ENCODE measurements at regions not wholly inside any gene's neighbourhood (a gene's known extent, or its start where the extent isn't known, plus 50 kb on each side); places are given as distances from the start of the nearest gene placed in this dataset.

- Histone ChIP-seq H3K9me3 (ENCODE audit: control insufficient read depth in 1 of 2, insufficient read depth in 1 of 2, low read depth in 1 of 2, low read length in 2 of 2) (peaks cover 12 to 16% of the 10 kb centered on the region in 2 experiments; a peak in 2 of 4 replicates), H4K20me1 (ENCODE audit: insufficient read depth) (no peaks in the 10 kb centered on the region), H3K36me3 (ENCODE audit: control insufficient read depth in 1 of 2, insufficient read depth in 2 of 2, low read length in 2 of 2) (no peaks in the 10 kb centered on the region), H3K9ac (ENCODE audit: low read length) (no peak overlapping the region), H3K27ac (ENCODE audit: low read depth, low read length) (no peak overlapping the region), H3K27me3 (ENCODE audit: insufficient read depth, low read length) (no peaks in the 10 kb centered on the region), H3K4me3 (replicated peaks in 1 of 2; ENCODE audit: low read depth in 1 of 2, low read length in 2 of 2) (no peak overlapping the region), H3K4me2 (ENCODE audit: low read length) (no peak overlapping the region), H2AFZ (ENCODE audit: low read depth, low read length, poor library complexity, severe bottlenecking) (no peak overlapping the region), H3K9me2 (ENCODE audit: insufficient read depth) (no peaks in the 10 kb centered on the region), H3K79me2 (ENCODE audit: insufficient read depth, low read length) (no peaks in the 10 kb centered on the region), H3K4me1 (ENCODE audit: control insufficient read depth in 1 of 2, insufficient read depth in 2 of 2, low read length in 2 of 2) (no peaks in the 10 kb centered on the region)
- TF ChIP-seq RAD21 (IDR thresholded peaks at IDR 0.05; ENCODE audit: low read depth) (no peak), JUND (IDR thresholded peaks at IDR 0.05) (no peak), EZH2 (IDR thresholded peaks at IDR 0.05) (no peak), ATF3 (IDR thresholded peaks at IDR 0.05) (no peak), ZBTB33 (IDR thresholded peaks at IDR 0.05; ENCODE audit: extremely low read depth, insufficient replicate concordance, low read length) (no peak), SRF (IDR thresholded peaks at IDR 0.05; ENCODE audit: low read depth) (no peak), POLR2AphosphoS5 (IDR thresholded peaks at IDR 0.05; ENCODE audit: low read depth, low read length) (no peak), YY1 (IDR thresholded peaks at IDR 0.05; ENCODE audit: extremely low read depth, insufficient replicate concordance, low read depth, low read length) (no peak)
- ChIA-PET CTCF (no interaction called here), RAD21 (ENCODE audit: low non-redundant PET in 1 of 2, low total read pairs in 2 of 2, uncharacterized antibody in 2 of 2, unreplicated experiment in 2 of 2) (no interaction called here), POLR2A (no interaction called here)
- ATAC-seq (no peak), DNase-seq (ENCODE audit: low read depth, low spot score) (no peak)
- intact Hi-C loops (cut with micrococcal nuclease), result no loop called here
- no TSS peak for BruUV-seq (replicated peaks)
These were observed 167.1 kb upstream of the SOX5 start for GRCh38 chr12:24116548-24116947.

- Histone ChIP-seq H3K79me2 (ENCODE audit: insufficient read depth, low read length) (no peaks in the 10 kb centered on the region), H3K9me2 (ENCODE audit: insufficient read depth) (no peaks in the 10 kb centered on the region), H3K27me3 (ENCODE audit: insufficient read depth, low read length) (no peaks in the 10 kb centered on the region), H3K9ac (ENCODE audit: low read length) (no peak overlapping the region), H4K20me1 (ENCODE audit: insufficient read depth) (no peaks in the 10 kb centered on the region), H3K9me3 (ENCODE audit: control insufficient read depth in 1 of 2, insufficient read depth in 1 of 2, low read depth in 1 of 2, low read length in 2 of 2) (peaks cover 9 to 17% of the 10 kb centered on the region in 2 experiments; a peak in 2 of 4 replicates), H2AFZ (ENCODE audit: low read depth, low read length, poor library complexity, severe bottlenecking) (no peak overlapping the region), H3K4me1 (ENCODE audit: control insufficient read depth in 1 of 2, insufficient read depth in 2 of 2, low read length in 2 of 2) (no peaks in the 10 kb centered on the region), H3K36me3 (ENCODE audit: control insufficient read depth in 1 of 2, insufficient read depth in 2 of 2, low read length in 2 of 2) (no peaks in the 10 kb centered on the region), H3K27ac (ENCODE audit: low read depth, low read length) (no peak overlapping the region), H3K4me3 (replicated peaks in 1 of 2; ENCODE audit: low read depth in 1 of 2, low read length in 2 of 2) (no peak overlapping the region), H3K4me2 (ENCODE audit: low read length) (no peak overlapping the region)
- no TSS peak for BruUV-seq (replicated peaks)
- TF ChIP-seq TCF7L2 (IDR thresholded peaks at IDR 0.05; ENCODE audit: borderline replicate concordance, extremely low read depth, insufficient read depth, insufficient read length), result no peak
- TF ChIP-seq CEBPB (IDR thresholded peaks at IDR 0.05; ENCODE audit: low read depth), result no peak
- no peak for TF ChIP-seq RAD21 (IDR thresholded peaks at IDR 0.05; ENCODE audit: low read depth)
- no peak for TF ChIP-seq EZH2 (IDR thresholded peaks at IDR 0.05)
- TF ChIP-seq ZNF274 (IDR thresholded peaks at IDR 0.05; ENCODE audit: low read depth, low read length), result no peak
- no peak for TF ChIP-seq CTCF (IDR thresholded peaks at IDR 0.05 in 2 of 3, conservative IDR thresholded peaks at IDR 0.05 in 1 of 3; ENCODE audit: borderline replicate concordance in 1 of 3, insufficient read depth in 1 of 3, low read depth in 2 of 3, low read length in 2 of 3)
- no peak for TF ChIP-seq EGR1 (IDR thresholded peaks at IDR 0.05; ENCODE audit: low read depth)
- POLR2A ChIA-PET, result no interaction called here
- CTCF ChIA-PET, result no interaction called here
- intact Hi-C loops (cut with micrococcal nuclease), result no loop called here
- DNase-seq (ENCODE audit: low read depth, low spot score) (no peak), ATAC-seq (no peak)
- RAD21 ChIA-PET (ENCODE audit: low non-redundant PET in 1 of 2, low total read pairs in 2 of 2, uncharacterized antibody in 2 of 2, unreplicated experiment in 2 of 2), result no interaction called here
These were observed 164.2 kb upstream of the SOX5 start for GRCh38 chr12:24113701-24114100.

Data from HCT116 (cell line).